CD14-positive monocyte (primary cell): ENCODE measurements at regions not wholly inside any gene's neighbourhood (a gene's known extent, or its start where the extent isn't known, plus 50 kb on each side); places are given as distances from the start of the nearest gene placed in this dataset.

Experiments used
- DNase-seq, 3 donors: peaks; one replicate each; pipeline ENCODE4 v3.0.0-alpha.2; 2011 to 2022
- H2AFZ ChIP-seq: 2 replicates; pipeline ENCODE4 v1.6.0; 2012; ENCODE audit warnings: mild to moderate bottlenecking, low read depth, low read length, inconsistent platforms; ENCODE audit not compliant: insufficient read depth, poor library complexity, severe bottlenecking
- H3K27ac ChIP-seq, 2 donors: 1 replicate in 1 of 2; 2 replicates in 1 of 2; pipeline ENCODE4 v1.5.1; 2012 to 2013; ENCODE audit warnings: low read length in 2 of 2, control low read depth in 1 of 2, inconsistent platforms in 1 of 2, low read depth in 1 of 2, mild to moderate bottlenecking in 1 of 2
- H3K27me3 ChIP-seq, 2 donors: one replicate each; pipeline versions ENCODE4 v1.6.0 to v1.6.1; 2011 to 2013; ENCODE audit warnings: low read length in 2 of 2; ENCODE audit not compliant: control insufficient read depth in 2 of 2, insufficient read depth in 2 of 2
- H3K36me3 ChIP-seq, 2 donors: replicated peaks in 1 of 2; 1 replicate in 1 of 2; 2 replicates in 1 of 2; pipeline versions ENCODE4 v1.5.1 to v1.6.1; 2012 to 2013; ENCODE audit warnings: low read length in 2 of 2, control low read depth in 1 of 2, inconsistent platforms in 1 of 2, mild to moderate bottlenecking in 1 of 2; ENCODE audit not compliant: insufficient read depth in 2 of 2, control insufficient read depth in 1 of 2
- H3K4me1 ChIP-seq, 2 donors: 1 replicate in 1 of 2; 2 replicates in 1 of 2; pipeline versions ENCODE4 v1.5.1 to v1.6.1; 2012 to 2013; ENCODE audit warnings: low read length in 2 of 2, control low read depth in 1 of 2, inconsistent platforms in 1 of 2, mild to moderate bottlenecking in 1 of 2, moderate library complexity in 1 of 2; ENCODE audit not compliant: insufficient read depth in 2 of 2, control insufficient read depth in 1 of 2
- H3K4me2 ChIP-seq: replicated peaks from 2 replicates; pipeline ENCODE3; 2012; ENCODE audit warnings: low read length, moderate library complexity, mild to moderate bottlenecking; ENCODE audit not compliant: poor library complexity, severe bottlenecking; ENCODE audit errors: extremely low read depth
- H3K4me3 ChIP-seq, 3 experiments: fragments of 200-600 bp in 1 of 3; sonication (generic) in 1 of 3; replicated peaks in 1 of 3; 1 replicate in 2 of 3; 2 replicates in 1 of 3; pipeline ENCODE4 v1.5.1; 2011 to 2013; ENCODE audit warnings: low read length in 3 of 3, mild to moderate bottlenecking in 3 of 3, control low read depth in 2 of 3, low read depth in 2 of 3, inconsistent platforms in 1 of 3, moderate library complexity in 1 of 3
- H3K79me2 ChIP-seq: 2 replicates; pipeline ENCODE4 v1.6.0; 2012; ENCODE audit warnings: mild to moderate bottlenecking, control low read depth, inconsistent platforms, low read length, moderate library complexity; ENCODE audit not compliant: insufficient read depth
- H3K9ac ChIP-seq: 2 replicates; pipeline ENCODE4 v1.6.0; 2017; ENCODE audit warnings: low read length, mild to moderate bottlenecking; ENCODE audit not compliant: insufficient read depth, poor library complexity, severe bottlenecking
- H3K9me3 ChIP-seq, 2 donors: replicated peaks in 1 of 2; 1 replicate in 1 of 2; 2 replicates in 1 of 2; pipeline versions ENCODE4 v1.5.1 to v1.6.1; 2012 to 2013; ENCODE audit warnings: low read length in 2 of 2, control low read depth in 1 of 2; ENCODE audit not compliant: control insufficient read depth in 1 of 2, insufficient read depth in 1 of 2
- H4K20me1 ChIP-seq: 2 replicates; pipeline ENCODE4 v1.6.0; 2012; ENCODE audit warnings: mild to moderate bottlenecking, low read length, control low read depth, moderate library complexity; ENCODE audit not compliant: insufficient read depth
- H3K27ac Mint-ChIP-seq, 7 donors: one replicate each; pipeline ENCODE4 v1.8.0; 2020; ENCODE audit warnings: mild to moderate bottlenecking in 7 of 7, mixed read lengths in 7 of 7, moderate library complexity in 6 of 7, inconsistent platforms in 2 of 7
- H3K27me3 Mint-ChIP-seq, 3 donors: one replicate each; pipeline ENCODE4 v1.8.0; 2021 to 2022; ENCODE audit warnings: low read depth in 3 of 3, mild to moderate bottlenecking in 3 of 3, mixed read lengths in 3 of 3, moderate library complexity in 3 of 3, inconsistent platforms in 1 of 3
- H3K36me3 Mint-ChIP-seq, 2 donors: one replicate each; pipeline ENCODE4 v1.8.0; 2020; ENCODE audit warnings: mixed read lengths in 2 of 2, inconsistent platforms in 1 of 2, mild to moderate bottlenecking in 1 of 2
- H3K4me1 Mint-ChIP-seq: one replicate; pipeline ENCODE4 v1.8.0; 2020; ENCODE audit warnings: mild to moderate bottlenecking, mixed read lengths
- H3K4me3 Mint-ChIP-seq, 2 donors: one replicate each; pipeline ENCODE4 v1.8.0; 2020; ENCODE audit warnings: mild to moderate bottlenecking in 2 of 2, mixed read lengths in 2 of 2, moderate library complexity in 1 of 2
- H3K9me3 Mint-ChIP-seq, 7 donors: one replicate each; pipeline ENCODE4 v1.8.0; 2020 to 2022; ENCODE audit warnings: mixed read lengths in 7 of 7, mild to moderate bottlenecking in 6 of 7, moderate library complexity in 6 of 7, inconsistent platforms in 2 of 7
- WGBS: methylation state at CpG from one replicate; pipeline ENCODE4 v1.1.5; 2013; ENCODE audit warnings: missing lambda C conversion rate; ENCODE audit not compliant: insufficient coverage; 5-methylcytosine and 5-hydroxymethylcytosine counted together
- intact Hi-C, 2 donors: fragments of 100-400 bp; cut with micrococcal nuclease; formaldehyde crosslinking; loops; one replicate each; pipeline versions ENCODE4 v1.15.0 to v1.15.1; 2023
- TF ChIP-seq, protein P1 (sequence below): fragments of 200-600 bp; IDR thresholded peaks from one replicate; pipeline ENCODE4 v1.8.0; 2022; ENCODE audit warnings: antibody characterized with exemption, mild to moderate bottlenecking

DNA sequence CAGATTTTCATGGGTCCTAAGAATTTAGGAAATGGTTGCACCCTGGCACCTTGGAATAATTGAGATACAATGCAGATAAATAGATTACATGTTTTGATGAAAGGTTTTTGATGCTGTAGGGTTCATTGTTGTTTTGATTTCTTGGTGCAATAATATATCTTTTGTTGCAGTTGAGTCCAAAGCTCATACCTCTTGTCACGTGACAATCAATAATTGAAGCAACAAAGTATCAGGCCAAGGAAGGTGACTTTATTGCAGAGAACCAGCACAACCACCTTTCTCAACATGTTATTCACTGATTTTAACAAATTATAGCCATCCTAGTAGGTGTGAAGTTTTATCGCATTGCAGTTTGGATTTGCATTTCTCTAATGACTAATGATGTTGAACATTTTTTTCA is 285.5 kb upstream of the SLCO3A1 start:
- Histone ChIP-seq H3K4me2 (no peak overlapping the region), H3K9me3 (peaks cover 0 to 3% of the 10 kb centered on the region in 2 donors), H3K79me2 (no peaks in the 10 kb centered on the region), H3K36me3 (no peaks in the 10 kb centered on the region), H3K27me3 (no peaks in the 10 kb centered on the region), H3K4me1 (no peaks in the 10 kb centered on the region), H2AFZ (no peak overlapping the region), H3K4me3 (no peak overlapping the region), H3K27ac (no peak overlapping the region), H4K20me1 (no peaks in the 10 kb centered on the region), H3K9ac (no peak overlapping the region)
- TF ChIP-seq, protein P1, sequence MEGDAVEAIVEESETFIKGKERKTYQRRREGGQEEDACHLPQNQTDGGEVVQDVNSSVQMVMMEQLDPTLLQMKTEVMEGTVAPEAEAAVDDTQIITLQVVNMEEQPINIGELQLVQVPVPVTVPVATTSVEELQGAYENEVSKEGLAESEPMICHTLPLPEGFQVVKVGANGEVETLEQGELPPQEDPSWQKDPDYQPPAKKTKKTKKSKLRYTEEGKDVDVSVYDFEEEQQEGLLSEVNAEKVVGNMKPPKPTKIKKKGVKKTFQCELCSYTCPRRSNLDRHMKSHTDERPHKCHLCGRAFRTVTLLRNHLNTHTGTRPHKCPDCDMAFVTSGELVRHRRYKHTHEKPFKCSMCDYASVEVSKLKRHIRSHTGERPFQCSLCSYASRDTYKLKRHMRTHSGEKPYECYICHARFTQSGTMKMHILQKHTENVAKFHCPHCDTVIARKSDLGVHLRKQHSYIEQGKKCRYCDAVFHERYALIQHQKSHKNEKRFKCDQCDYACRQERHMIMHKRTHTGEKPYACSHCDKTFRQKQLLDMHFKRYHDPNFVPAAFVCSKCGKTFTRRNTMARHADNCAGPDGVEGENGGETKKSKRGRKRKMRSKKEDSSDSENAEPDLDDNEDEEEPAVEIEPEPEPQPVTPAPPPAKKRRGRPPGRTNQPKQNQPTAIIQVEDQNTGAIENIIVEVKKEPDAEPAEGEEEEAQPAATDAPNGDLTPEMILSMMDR = no peak
- peaks cover 0 to 5% (median 0%) of the 10 kb centered on the region in 7 donors for H3K9me3 Mint-ChIP-seq
- no peaks in the 10 kb centered on the region for H3K4me1 Mint-ChIP-seq
- H3K27me3 Mint-ChIP-seq = peaks cover 0 to 9% (median 0%) of the 10 kb centered on the region in 3 donors
- no peak overlapping the region for H3K4me3 Mint-ChIP-seq
- H3K27ac Mint-ChIP-seq = no peak overlapping the region
- WGBS = no CpG with 5 or more reads among the region's 2 CpGs
- intact Hi-C loops = no loop called here
- DNase-seq = no peak
- no peaks in the 10 kb centered on the region for H3K36me3 Mint-ChIP-seq

DNA sequence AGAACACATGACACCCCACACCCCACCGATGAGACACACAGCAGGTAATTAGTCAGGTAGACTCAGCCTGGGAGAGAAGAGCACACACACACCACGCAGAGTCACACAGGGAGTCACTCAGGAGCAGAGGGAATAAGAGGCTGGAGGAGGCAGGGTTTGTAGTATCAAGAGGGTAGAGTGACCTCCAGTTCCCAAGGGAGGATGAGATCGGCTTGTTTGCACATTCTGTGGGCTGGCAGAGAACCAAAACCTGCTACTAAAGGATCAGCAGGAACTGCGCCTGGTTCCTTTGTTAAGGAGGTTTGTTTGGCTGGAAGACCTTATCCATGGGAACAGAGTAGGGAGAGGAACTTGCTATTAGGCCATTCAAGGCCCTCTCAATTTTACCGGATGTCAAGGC is 281.4 kb upstream of the SLCO3A1 start:
- H4K20me1 ChIP-seq = no peaks in the 10 kb centered on the region
- no peaks in the 10 kb centered on the region for H3K4me1 Mint-ChIP-seq
- H3K36me3 Mint-ChIP-seq = no peaks in the 10 kb centered on the region
- no peaks in the 10 kb centered on the region for H3K79me2 ChIP-seq
- no peak overlapping the region for H2AFZ ChIP-seq
- H3K9ac ChIP-seq = no peak overlapping the region
- H3K27ac ChIP-seq = no peak overlapping the region
- TF ChIP-seq, protein P1 = no peak
- H3K27me3 ChIP-seq = no peaks in the 10 kb centered on the region
- intact Hi-C loops = no loop called here
- peaks cover 0 to 3% of the 10 kb centered on the region in 2 donors for H3K9me3 ChIP-seq
- WGBS = 78% methylated on average over 3 of the region's 5 CpGs
- DNase-seq = no peak
- H3K27me3 Mint-ChIP-seq = peaks cover 0 to 5% (median 2%) of the 10 kb centered on the region in 3 donors
- H3K4me3 ChIP-seq = no peak overlapping the region
- no peaks in the 10 kb centered on the region for H3K36me3 ChIP-seq
- H3K4me3 Mint-ChIP-seq = no peak overlapping the region
- H3K4me1 ChIP-seq = no peaks in the 10 kb centered on the region
- H3K9me3 Mint-ChIP-seq = peaks cover 0 to 5% (median 0%) of the 10 kb centered on the region in 7 donors
- no peak overlapping the region for H3K4me2 ChIP-seq
- no peak overlapping the region for H3K27ac Mint-ChIP-seq
